OCI-LY1 (cell line): ENCODE measurements at regions not wholly inside any gene's neighbourhood (a gene's known extent, or its start where the extent isn't known, plus 50 kb on each side); places are given as distances from the start of the nearest gene placed in this dataset.

Source experiments
- EZH2 ChIP-seq: fragments of 200-600 bp; sonication (generic), shearing (Covaris generic); IDR thresholded peaks from 2 replicates; pipeline ENCODE4 v1.8.0; 2017; ENCODE audit warnings: borderline replicate concordance, mixed run types, mild to moderate bottlenecking, antibody characterized with exemption, low read length, moderate library complexity, mixed read lengths
- TF ChIP-seq, protein P1 (sequence below): fragments of 200-600 bp; sonication (generic), shearing (Covaris generic); IDR thresholded peaks from 2 replicates; pipeline ENCODE4 v1.5.1; 2017; ENCODE audit warnings: mild to moderate bottlenecking, antibody characterized with exemption, low read length, moderate library complexity, mixed read lengths

DNA sequence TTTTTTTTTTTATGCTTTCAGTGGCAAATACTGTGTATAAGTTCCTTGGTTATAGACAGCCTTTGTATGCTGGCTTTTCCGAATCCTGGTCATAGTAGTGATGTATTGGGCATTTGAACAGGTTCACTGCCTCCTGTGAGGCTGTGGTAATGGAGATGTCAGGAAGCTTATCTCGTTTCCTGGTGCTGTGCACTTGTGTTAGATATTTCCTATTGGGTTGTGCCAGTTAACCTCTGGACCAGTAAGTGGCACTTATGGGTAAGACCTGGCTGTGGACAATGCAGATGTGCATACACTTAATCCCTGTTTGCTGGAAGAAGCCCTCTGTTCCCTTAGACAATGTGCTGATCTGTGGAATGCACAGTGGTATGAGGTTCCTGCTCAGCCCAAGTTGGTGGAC is 135.4 kb upstream of the KITLG start:
- TF ChIP-seq, protein P1, sequence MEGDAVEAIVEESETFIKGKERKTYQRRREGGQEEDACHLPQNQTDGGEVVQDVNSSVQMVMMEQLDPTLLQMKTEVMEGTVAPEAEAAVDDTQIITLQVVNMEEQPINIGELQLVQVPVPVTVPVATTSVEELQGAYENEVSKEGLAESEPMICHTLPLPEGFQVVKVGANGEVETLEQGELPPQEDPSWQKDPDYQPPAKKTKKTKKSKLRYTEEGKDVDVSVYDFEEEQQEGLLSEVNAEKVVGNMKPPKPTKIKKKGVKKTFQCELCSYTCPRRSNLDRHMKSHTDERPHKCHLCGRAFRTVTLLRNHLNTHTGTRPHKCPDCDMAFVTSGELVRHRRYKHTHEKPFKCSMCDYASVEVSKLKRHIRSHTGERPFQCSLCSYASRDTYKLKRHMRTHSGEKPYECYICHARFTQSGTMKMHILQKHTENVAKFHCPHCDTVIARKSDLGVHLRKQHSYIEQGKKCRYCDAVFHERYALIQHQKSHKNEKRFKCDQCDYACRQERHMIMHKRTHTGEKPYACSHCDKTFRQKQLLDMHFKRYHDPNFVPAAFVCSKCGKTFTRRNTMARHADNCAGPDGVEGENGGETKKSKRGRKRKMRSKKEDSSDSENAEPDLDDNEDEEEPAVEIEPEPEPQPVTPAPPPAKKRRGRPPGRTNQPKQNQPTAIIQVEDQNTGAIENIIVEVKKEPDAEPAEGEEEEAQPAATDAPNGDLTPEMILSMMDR: no peak
- TF ChIP-seq EZH2: no peak
